ENCODE measurements at regions not wholly inside any gene's neighbourhood (a gene's known extent, or its start where the extent isn't known, plus 50 kb on each side); places are given as distances from the start of the nearest gene placed in this dataset.

DNA sequence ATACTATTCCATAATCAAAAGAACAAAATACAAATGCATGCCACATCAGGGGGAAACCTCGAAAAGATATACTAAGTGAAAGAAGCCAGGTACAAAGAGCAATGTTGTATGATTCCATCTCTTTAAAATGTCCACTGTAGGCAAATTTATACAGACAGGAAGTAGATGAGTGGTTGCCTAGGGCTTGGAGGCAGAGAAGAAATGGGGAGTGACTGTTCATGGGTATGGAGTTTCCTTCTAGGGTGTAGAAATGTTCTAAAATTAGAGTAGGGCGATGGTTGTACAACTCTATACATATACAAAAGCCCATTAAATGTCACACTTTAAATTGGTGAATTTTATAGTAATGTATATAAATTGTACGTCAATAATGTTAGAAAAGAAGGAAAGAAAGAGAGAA is 128.1 kb downstream of the MAF start:
- no peak overlapping the region for H3K4me3 ChIP-seq (ENCODE audit: low read depth, low read length)
- CTCF ChIA-PET = no interaction called here
- H3K4me1 ChIP-seq (ENCODE audit: control insufficient read depth, insufficient read depth, low read length) = no peaks in the 10 kb centered on the region
- H3K9me3 ChIP-seq (ENCODE audit: control insufficient read depth, insufficient read depth, low read depth, low read length) = no peaks in the 10 kb centered on the region
- no peak overlapping the region for H3K27ac ChIP-seq (ENCODE audit: extremely low read depth, low read depth, low read length)
- TF ChIP-seq, protein P1, sequence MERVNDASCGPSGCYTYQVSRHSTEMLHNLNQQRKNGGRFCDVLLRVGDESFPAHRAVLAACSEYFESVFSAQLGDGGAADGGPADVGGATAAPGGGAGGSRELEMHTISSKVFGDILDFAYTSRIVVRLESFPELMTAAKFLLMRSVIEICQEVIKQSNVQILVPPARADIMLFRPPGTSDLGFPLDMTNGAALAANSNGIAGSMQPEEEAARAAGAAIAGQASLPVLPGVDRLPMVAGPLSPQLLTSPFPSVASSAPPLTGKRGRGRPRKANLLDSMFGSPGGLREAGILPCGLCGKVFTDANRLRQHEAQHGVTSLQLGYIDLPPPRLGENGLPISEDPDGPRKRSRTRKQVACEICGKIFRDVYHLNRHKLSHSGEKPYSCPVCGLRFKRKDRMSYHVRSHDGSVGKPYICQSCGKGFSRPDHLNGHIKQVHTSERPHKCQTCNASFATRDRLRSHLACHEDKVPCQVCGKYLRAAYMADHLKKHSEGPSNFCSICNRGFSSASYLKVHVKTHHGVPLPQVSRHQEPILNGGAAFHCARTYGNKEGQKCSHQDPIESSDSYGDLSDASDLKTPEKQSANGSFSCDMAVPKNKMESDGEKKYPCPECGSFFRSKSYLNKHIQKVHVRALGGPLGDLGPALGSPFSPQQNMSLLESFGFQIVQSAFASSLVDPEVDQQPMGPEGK (tag by site-specific recombination; IDR thresholded peaks at IDR 0.05) = no peak
- TF ChIP-seq, protein P2, sequence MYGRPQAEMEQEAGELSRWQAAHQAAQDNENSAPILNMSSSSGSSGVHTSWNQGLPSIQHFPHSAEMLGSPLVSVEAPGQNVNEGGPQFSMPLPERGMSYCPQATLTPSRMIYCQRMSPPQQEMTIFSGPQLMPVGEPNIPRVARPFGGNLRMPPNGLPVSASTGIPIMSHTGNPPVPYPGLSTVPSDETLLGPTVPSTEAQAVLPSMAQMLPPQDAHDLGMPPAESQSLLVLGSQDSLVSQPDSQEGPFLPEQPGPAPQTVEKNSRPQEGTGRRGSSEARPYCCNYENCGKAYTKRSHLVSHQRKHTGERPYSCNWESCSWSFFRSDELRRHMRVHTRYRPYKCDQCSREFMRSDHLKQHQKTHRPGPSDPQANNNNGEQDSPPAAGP (tag by site-specific recombination; IDR thresholded peaks at IDR 0.05) = no peak
- TF ChIP-seq, protein P3, sequence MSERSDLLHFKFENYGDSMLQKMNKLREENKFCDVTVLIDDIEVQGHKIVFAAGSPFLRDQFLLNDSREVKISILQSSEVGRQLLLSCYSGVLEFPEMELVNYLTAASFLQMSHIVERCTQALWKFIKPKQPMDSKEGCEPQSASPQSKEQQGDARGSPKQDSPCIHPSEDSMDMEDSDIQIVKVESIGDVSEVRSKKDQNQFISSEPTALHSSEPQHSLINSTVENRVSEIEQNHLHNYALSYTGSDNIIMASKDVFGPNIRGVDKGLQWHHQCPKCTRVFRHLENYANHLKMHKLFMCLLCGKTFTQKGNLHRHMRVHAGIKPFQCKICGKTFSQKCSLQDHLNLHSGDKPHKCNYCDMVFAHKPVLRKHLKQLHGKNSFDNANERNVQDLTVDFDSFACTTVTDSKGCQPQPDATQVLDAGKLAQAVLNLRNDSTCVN (tag by site-specific recombination; optimal IDR thresholded peaks at IDR 0.05) = no peak
- TF ChIP-seq, protein P4, sequence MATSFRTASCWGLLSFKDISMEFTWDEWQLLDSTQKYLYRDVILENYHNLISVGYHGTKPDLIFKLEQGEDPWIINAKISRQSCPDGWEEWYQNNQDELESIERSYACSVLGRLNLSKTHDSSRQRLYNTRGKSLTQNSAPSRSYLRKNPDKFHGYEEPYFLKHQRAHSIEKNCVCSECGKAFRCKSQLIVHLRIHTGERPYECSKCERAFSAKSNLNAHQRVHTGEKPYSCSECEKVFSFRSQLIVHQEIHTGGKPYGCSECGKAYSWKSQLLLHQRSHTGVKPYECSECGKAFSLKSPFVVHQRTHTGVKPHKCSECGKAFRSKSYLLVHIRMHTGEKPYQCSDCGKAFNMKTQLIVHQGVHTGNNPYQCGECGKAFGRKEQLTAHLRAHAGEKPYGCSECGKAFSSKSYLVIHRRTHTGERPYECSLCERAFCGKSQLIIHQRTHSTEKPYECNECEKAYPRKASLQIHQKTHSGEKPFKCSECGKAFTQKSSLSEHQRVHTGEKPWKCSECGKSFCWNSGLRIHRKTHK (tag by site-specific recombination; IDR thresholded peaks at IDR 0.05) = no peak
- TF ChIP-seq ZNF18 (tag by site-specific recombination; IDR thresholded peaks at IDR 0.05) = no peak
- no peak for TF ChIP-seq ZBTB1 (tag by site-specific recombination; IDR thresholded peaks at IDR 0.05)
- TF ChIP-seq YY2 (tag by site-specific recombination; IDR thresholded peaks at IDR 0.05) = no peak
- no peak for TF ChIP-seq ZNF664 (tag by site-specific recombination; IDR thresholded peaks at IDR 0.05)
- POLR2A ChIA-PET = no interaction called here
- H3K36me3 ChIP-seq (ENCODE audit: control insufficient read depth in 2 of 2, insufficient read depth in 1 of 2, low read length in 2 of 2) = no peaks in the 10 kb centered on the region

DNA sequence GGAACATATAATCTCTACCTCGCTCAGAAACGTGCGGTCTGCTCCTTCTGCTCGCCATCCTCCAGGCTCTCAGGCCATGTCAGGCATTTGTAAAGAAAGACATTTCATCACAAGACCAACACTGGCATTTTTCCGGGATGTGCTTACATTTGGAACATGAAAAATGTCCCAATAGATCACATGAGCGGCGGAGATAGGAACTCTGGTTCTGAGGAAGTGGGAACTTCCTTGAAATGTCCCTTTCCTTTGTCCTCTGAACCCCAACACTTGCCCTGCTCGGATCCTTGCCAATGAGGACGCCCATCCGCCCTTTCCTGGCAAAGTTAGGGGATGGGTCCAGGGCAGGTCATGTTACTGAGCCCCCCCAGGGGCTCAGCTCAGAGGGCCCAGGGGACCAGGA is 130.5 kb downstream of the MAF start:
- ChIA-PET CTCF (no interaction called here), POLR2A (no interaction called here)
- Histone ChIP-seq H3K4me1 (ENCODE audit: control insufficient read depth, insufficient read depth, low read length) (no peaks in the 10 kb centered on the region), H3K36me3 (ENCODE audit: control insufficient read depth in 2 of 2, insufficient read depth in 1 of 2, low read length in 2 of 2) (no peaks in the 10 kb centered on the region), H3K9me3 (ENCODE audit: control insufficient read depth, insufficient read depth, low read depth, low read length) (no peaks in the 10 kb centered on the region), H3K4me3 (ENCODE audit: low read depth, low read length) (no peak overlapping the region), H3K27ac (ENCODE audit: extremely low read depth, low read depth, low read length) (no peak overlapping the region)
- TF ChIP-seq HIC1 (tag by site-specific recombination; IDR thresholded peaks at IDR 0.05) (no peak), ZNF510 (tag by site-specific recombination; IDR thresholded peaks at IDR 0.05; ENCODE audit: insufficient replicate concordance) (no peak), ZFP37 (tag by site-specific recombination; IDR thresholded peaks at IDR 0.05) (no peak), INSM2 (tag by site-specific recombination; IDR thresholded peaks at IDR 0.05) (no peak), ZFP69B (tag by site-specific recombination; IDR thresholded peaks at IDR 0.05) (no peak), ZNF18 (tag by site-specific recombination; IDR thresholded peaks at IDR 0.05) (no peak)
- TF ChIP-seq, protein P4 (tag by site-specific recombination; IDR thresholded peaks at IDR 0.05) = no peak

All from HEK293 (cell line).